ENCODE measurements at regions not wholly inside any gene's neighbourhood (a gene's known extent, or its start where the extent isn't known, plus 50 kb on each side); places are given as distances from the start of the nearest gene placed in this dataset.

- no peaks in the 10 kb centered on the region for H3K9me3 ChIP-seq (ENCODE audit: control insufficient read depth in 3 of 3, low read length in 3 of 3)
- no peak overlapping the region for H3K4me3 ChIP-seq (ENCODE audit: low read length in 3 of 3)
- H3K36me3 ChIP-seq (ENCODE audit: control insufficient read depth in 3 of 3, insufficient read depth in 3 of 3, low read length in 3 of 3): no peaks in the 10 kb centered on the region
- H3K4me1 ChIP-seq (ENCODE audit: control insufficient read depth in 3 of 3, insufficient read depth in 3 of 3, low read length in 3 of 3): no peaks in the 10 kb centered on the region
- no peaks in the 10 kb centered on the region for H3K27me3 ChIP-seq (ENCODE audit: control insufficient read depth in 3 of 3, insufficient read depth in 3 of 3, low read length in 3 of 3)
- no peak overlapping the region for H3K9ac ChIP-seq (ENCODE audit: low read depth in 1 of 3, low read length in 3 of 3)
- no peak overlapping the region for H3K27ac ChIP-seq (ENCODE audit: low read depth, low read length)
These were observed 902.6 kb upstream of the TENM4 start for GRCh38 chr11:80343436-80343835.

GRCh38 chr11:80338231-80338630, 897.4 kb upstream of the TENM4 start:
- no peaks in the 10 kb centered on the region for H3K36me3 ChIP-seq (ENCODE audit: control insufficient read depth in 3 of 3, insufficient read depth in 3 of 3, low read length in 3 of 3)
- H3K9me3 ChIP-seq (ENCODE audit: control insufficient read depth in 3 of 3, low read length in 3 of 3): no peaks in the 10 kb centered on the region
- no peak overlapping the region for H3K27ac ChIP-seq (ENCODE audit: low read depth, low read length)
- no peaks in the 10 kb centered on the region for H3K4me1 ChIP-seq (ENCODE audit: control insufficient read depth in 3 of 3, insufficient read depth in 3 of 3, low read length in 3 of 3)
- no peaks in the 10 kb centered on the region for H3K27me3 ChIP-seq (ENCODE audit: control insufficient read depth in 3 of 3, insufficient read depth in 3 of 3, low read length in 3 of 3)
- H3K9ac ChIP-seq (ENCODE audit: low read depth in 1 of 3, low read length in 3 of 3): no peak overlapping the region
- H3K4me3 ChIP-seq (ENCODE audit: low read length in 3 of 3): no peak overlapping the region

GRCh38 chr11:80331694-80332093, 890.9 kb upstream of the TENM4 start:
- Histone ChIP-seq H3K9ac (ENCODE audit: low read depth in 1 of 3, low read length in 3 of 3) (no peak overlapping the region), H3K27me3 (ENCODE audit: control insufficient read depth in 3 of 3, insufficient read depth in 3 of 3, low read length in 3 of 3) (no peaks in the 10 kb centered on the region), H3K9me3 (ENCODE audit: control insufficient read depth in 3 of 3, low read length in 3 of 3) (no peaks in the 10 kb centered on the region), H3K36me3 (ENCODE audit: control insufficient read depth in 3 of 3, insufficient read depth in 3 of 3, low read length in 3 of 3) (no peaks in the 10 kb centered on the region), H3K27ac (ENCODE audit: low read depth, low read length) (no peak overlapping the region), H3K4me1 (ENCODE audit: control insufficient read depth in 3 of 3, insufficient read depth in 3 of 3, low read length in 3 of 3) (no peaks in the 10 kb centered on the region), H3K4me3 (ENCODE audit: low read length in 3 of 3) (no peak overlapping the region)

GRCh38 chr11:80330264-80330663, 889.4 kb upstream of the TENM4 start:
- no peaks in the 10 kb centered on the region for H3K36me3 ChIP-seq (ENCODE audit: control insufficient read depth in 3 of 3, insufficient read depth in 3 of 3, low read length in 3 of 3)
- no peaks in the 10 kb centered on the region for H3K4me1 ChIP-seq (ENCODE audit: control insufficient read depth in 3 of 3, insufficient read depth in 3 of 3, low read length in 3 of 3)
- no peaks in the 10 kb centered on the region for H3K27me3 ChIP-seq (ENCODE audit: control insufficient read depth in 3 of 3, insufficient read depth in 3 of 3, low read length in 3 of 3)
- no peak overlapping the region for H3K4me3 ChIP-seq (ENCODE audit: low read length in 3 of 3)
- H3K9me3 ChIP-seq (ENCODE audit: control insufficient read depth in 3 of 3, low read length in 3 of 3): no peaks in the 10 kb centered on the region
- no peak overlapping the region for H3K27ac ChIP-seq (ENCODE audit: low read depth, low read length)
- no peak overlapping the region for H3K9ac ChIP-seq (ENCODE audit: low read depth in 1 of 3, low read length in 3 of 3)

- Histone ChIP-seq H3K9me3 (ENCODE audit: control insufficient read depth in 3 of 3, low read length in 3 of 3) (no peaks in the 10 kb centered on the region), H3K4me1 (ENCODE audit: control insufficient read depth in 3 of 3, insufficient read depth in 3 of 3, low read length in 3 of 3) (no peaks in the 10 kb centered on the region), H3K36me3 (ENCODE audit: control insufficient read depth in 3 of 3, insufficient read depth in 3 of 3, low read length in 3 of 3) (no peaks in the 10 kb centered on the region), H3K27ac (ENCODE audit: low read depth, low read length) (no peak overlapping the region), H3K9ac (ENCODE audit: low read depth in 1 of 3, low read length in 3 of 3) (no peak overlapping the region), H3K27me3 (ENCODE audit: control insufficient read depth in 3 of 3, insufficient read depth in 3 of 3, low read length in 3 of 3) (no peaks in the 10 kb centered on the region), H3K4me3 (ENCODE audit: low read length in 3 of 3) (no peak overlapping the region)
These were observed 887.9 kb upstream of the TENM4 start for GRCh38 chr11:80328774-80329173.

GRCh38 chr11:80327956-80328614, 887.3 kb upstream of the TENM4 start:
- no peak overlapping the region for H3K9ac ChIP-seq (ENCODE audit: low read depth in 1 of 3, low read length in 3 of 3)
- no peak overlapping the region for H3K4me3 ChIP-seq (ENCODE audit: low read length in 3 of 3)
- H3K36me3 ChIP-seq (ENCODE audit: control insufficient read depth in 3 of 3, insufficient read depth in 3 of 3, low read length in 3 of 3): no peaks in the 10 kb centered on the region
- no peak overlapping the region for H3K27ac ChIP-seq (ENCODE audit: low read depth, low read length)
- H3K4me1 ChIP-seq (ENCODE audit: control insufficient read depth in 3 of 3, insufficient read depth in 3 of 3, low read length in 3 of 3): no peaks in the 10 kb centered on the region
- no peaks in the 10 kb centered on the region for H3K27me3 ChIP-seq (ENCODE audit: control insufficient read depth in 3 of 3, insufficient read depth in 3 of 3, low read length in 3 of 3)
- H3K9me3 ChIP-seq (ENCODE audit: control insufficient read depth in 3 of 3, low read length in 3 of 3): no peaks in the 10 kb centered on the region

- Histone ChIP-seq H3K4me3 (ENCODE audit: low read length in 3 of 3) (no peak overlapping the region), H3K27ac (ENCODE audit: low read depth, low read length) (no peak overlapping the region), H3K9me3 (ENCODE audit: control insufficient read depth in 3 of 3, low read length in 3 of 3) (no peaks in the 10 kb centered on the region)
These were observed 881.0 kb upstream of the TENM4 start for GRCh38 chr11:80321786-80322185.

GRCh38 chr11:80320765-80321164, 879.9 kb upstream of the TENM4 start:
- H3K27ac ChIP-seq (ENCODE audit: low read depth, low read length): no peak overlapping the region
- no peaks in the 10 kb centered on the region for H3K4me1 ChIP-seq (ENCODE audit: control insufficient read depth in 3 of 3, insufficient read depth in 3 of 3, low read length in 3 of 3)
- H3K4me3 ChIP-seq (ENCODE audit: low read length in 3 of 3): no peak overlapping the region
- no peaks in the 10 kb centered on the region for H3K36me3 ChIP-seq (ENCODE audit: control insufficient read depth in 3 of 3, insufficient read depth in 3 of 3, low read length in 3 of 3)
- H3K9ac ChIP-seq (ENCODE audit: low read depth in 1 of 3, low read length in 3 of 3): no peak overlapping the region
- H3K27me3 ChIP-seq (ENCODE audit: control insufficient read depth in 3 of 3, insufficient read depth in 3 of 3, low read length in 3 of 3): no peaks in the 10 kb centered on the region
- H3K9me3 ChIP-seq (ENCODE audit: control insufficient read depth in 3 of 3, low read length in 3 of 3): no peaks in the 10 kb centered on the region

More at GRCh38 chr11:80321786-80322185, 881.0 kb upstream of the TENM4 start:
- H3K36me3 ChIP-seq (ENCODE audit: control insufficient read depth in 3 of 3, insufficient read depth in 3 of 3, low read length in 3 of 3): no peaks in the 10 kb centered on the region
- H3K9ac ChIP-seq (ENCODE audit: low read depth in 1 of 3, low read length in 3 of 3): no peak overlapping the region
- H3K27me3 ChIP-seq (ENCODE audit: control insufficient read depth in 3 of 3, insufficient read depth in 3 of 3, low read length in 3 of 3): no peaks in the 10 kb centered on the region
- no peaks in the 10 kb centered on the region for H3K4me1 ChIP-seq (ENCODE audit: control insufficient read depth in 3 of 3, insufficient read depth in 3 of 3, low read length in 3 of 3)

GRCh38 chr11:80320226-80320625, 879.4 kb upstream of the TENM4 start:
- no peaks in the 10 kb centered on the region for H3K27me3 ChIP-seq (ENCODE audit: control insufficient read depth in 3 of 3, insufficient read depth in 3 of 3, low read length in 3 of 3)
- no peak overlapping the region for H3K9ac ChIP-seq (ENCODE audit: low read depth in 1 of 3, low read length in 3 of 3)
- no peaks in the 10 kb centered on the region for H3K36me3 ChIP-seq (ENCODE audit: control insufficient read depth in 3 of 3, insufficient read depth in 3 of 3, low read length in 3 of 3)
- H3K4me1 ChIP-seq (ENCODE audit: control insufficient read depth in 3 of 3, insufficient read depth in 3 of 3, low read length in 3 of 3): no peaks in the 10 kb centered on the region
- no peaks in the 10 kb centered on the region for H3K9me3 ChIP-seq (ENCODE audit: control insufficient read depth in 3 of 3, low read length in 3 of 3)
- H3K27ac ChIP-seq (ENCODE audit: low read depth, low read length): no peak overlapping the region
- no peak overlapping the region for H3K4me3 ChIP-seq (ENCODE audit: low read length in 3 of 3)

GRCh38 chr11:80317612-80318011, 876.8 kb upstream of the TENM4 start:
- H3K36me3 ChIP-seq (ENCODE audit: control insufficient read depth in 3 of 3, insufficient read depth in 3 of 3, low read length in 3 of 3): no peaks in the 10 kb centered on the region
- no peak overlapping the region for H3K9ac ChIP-seq (ENCODE audit: low read depth in 1 of 3, low read length in 3 of 3)
- H3K4me1 ChIP-seq (ENCODE audit: control insufficient read depth in 3 of 3, insufficient read depth in 3 of 3, low read length in 3 of 3): no peaks in the 10 kb centered on the region
- no peaks in the 10 kb centered on the region for H3K27me3 ChIP-seq (ENCODE audit: control insufficient read depth in 3 of 3, insufficient read depth in 3 of 3, low read length in 3 of 3)
- no peak overlapping the region for H3K27ac ChIP-seq (ENCODE audit: low read depth, low read length)
- no peaks in the 10 kb centered on the region for H3K9me3 ChIP-seq (ENCODE audit: control insufficient read depth in 3 of 3, low read length in 3 of 3)
- no peak overlapping the region for H3K4me3 ChIP-seq (ENCODE audit: low read length in 3 of 3)
